Hepatocyte (in vitro differentiated cells): ENCODE measurements at regions not wholly inside any gene's neighbourhood (a gene's known extent, or its start where the extent isn't known, plus 50 kb on each side); places are given as distances from the start of the nearest gene placed in this dataset.

ENCODE experiments used
- DNase-seq: peaks from one replicate; pipeline ENCODE4 v3.0.0-alpha.2; 2016; ENCODE audit warnings: low spot score
- H2AFZ ChIP-seq: fragments of 200-600 bp; sonication (generic); 2 replicates; pipeline ENCODE4 v1.6.0; 2016; ENCODE audit warnings: antibody characterized with exemption, mild to moderate bottlenecking
- H3K27ac ChIP-seq: fragments of 200-600 bp; sonication (generic); 2 replicates; pipeline ENCODE4 v1.5.1; 2016; ENCODE audit warnings: mild to moderate bottlenecking
- H3K27me3 ChIP-seq: fragments of 200-600 bp; sonication (generic); 2 replicates; pipeline ENCODE4 v1.6.1; 2016
- H3K36me3 ChIP-seq: fragments of 200-600 bp; sonication (generic); replicated peaks from 2 replicates; pipeline ENCODE4 v1.5.1; 2016; ENCODE audit warnings: low read depth; ENCODE audit not compliant: insufficient read depth
- H3K4me1 ChIP-seq: fragments of 200-600 bp; sonication (generic); 2 replicates; pipeline ENCODE4 v1.5.1; 2016; ENCODE audit warnings: mild to moderate bottlenecking, moderate library complexity; ENCODE audit not compliant: insufficient read depth
- H3K4me2 ChIP-seq: fragments of 200-600 bp; sonication (generic); 2 replicates; pipeline ENCODE4 v1.6.0; 2016
- H3K4me3 ChIP-seq: fragments of 200-600 bp; sonication (generic); 2 replicates; pipeline ENCODE4 v1.5.1; 2016; ENCODE audit warnings: mild to moderate bottlenecking
- H3K79me2 ChIP-seq: fragments of 200-600 bp; sonication (generic); 2 replicates; pipeline ENCODE4 v1.6.0; 2017; ENCODE audit warnings: mild to moderate bottlenecking
- H3K9me2 ChIP-seq: fragments of 200-600 bp; sonication (generic); replicated peaks from 2 replicates; pipeline ENCODE4 v1.6.0; 2017; ENCODE audit warnings: mild to moderate bottlenecking; ENCODE audit not compliant: insufficient read depth
- H3K9me3 ChIP-seq: fragments of 200-600 bp; sonication (generic); 2 replicates; pipeline ENCODE4 v1.5.1; 2016; ENCODE audit warnings: low read depth, mild to moderate bottlenecking
- H4K20me1 ChIP-seq: fragments of 200-600 bp; sonication (generic); 2 replicates; pipeline ENCODE4 v1.6.0; 2016; ENCODE audit warnings: mild to moderate bottlenecking; ENCODE audit not compliant: insufficient read depth, poor library complexity, severe bottlenecking
- CTCF ChIP-seq: fragments of 200-600 bp; sonication (generic); IDR thresholded peaks from 2 replicates; pipeline ENCODE4 v1.5.1; 2016; ENCODE audit warnings: antibody characterized with exemption, mild to moderate bottlenecking; ENCODE audit not compliant: poor library complexity
- EZH2 ChIP-seq: fragments of 200-600 bp; sonication (generic); IDR thresholded peaks from 2 replicates; pipeline ENCODE4 v1.6.1; 2016; ENCODE audit warnings: antibody characterized with exemption, mild to moderate bottlenecking, borderline replicate concordance
- EZH2phosphoT487 ChIP-seq: fragments of 200-600 bp; sonication (generic); IDR thresholded peaks from one replicate; pipeline ENCODE4 v1.6.1; 2018; ENCODE audit warnings: antibody characterized with exemption, mild to moderate bottlenecking, low read depth, moderate library complexity; ENCODE audit not compliant: unreplicated experiment, severe bottlenecking
- WGBS: methylation state at CpG from one replicate; pipeline ENCODE4 v1.1.6; 2016; ENCODE audit warnings: low lambda C conversion rate; ENCODE audit errors: missing lambda C conversion rate; 5-methylcytosine and 5-hydroxymethylcytosine counted together

- Histone ChIP-seq H3K27ac (no peak overlapping the region), H3K4me3 (no peak overlapping the region), H3K9me3 (no peaks in the 10 kb centered on the region), H3K9me2 (no peaks in the 10 kb centered on the region), H3K4me2 (no peak overlapping the region), H3K79me2 (no peaks in the 10 kb centered on the region), H3K36me3 (no peaks in the 10 kb centered on the region), H4K20me1 (no peaks in the 10 kb centered on the region), H3K4me1 (peaks cover 5% of the 10 kb centered on the region), H3K27me3 (no peaks in the 10 kb centered on the region), H2AFZ (no peak overlapping the region)
- 89% methylated on average over 6 of the region's 6 CpGs for WGBS
- no peak for DNase-seq
- no peak for TF ChIP-seq EZH2
Measured at GRCh38 chr22:23497016-23497885, 82.8 kb downstream of the IGLL1 start.

GRCh38 chr22:23496445-23496833, 83.7 kb downstream of the IGLL1 start:
- no peaks in the 10 kb centered on the region for H3K9me3 ChIP-seq
- H3K36me3 ChIP-seq: no peaks in the 10 kb centered on the region
- no peaks in the 10 kb centered on the region for H3K79me2 ChIP-seq
- WGBS: 82% methylated on average over 3 of the region's 3 CpGs
- no peak overlapping the region for H3K4me3 ChIP-seq
- TF ChIP-seq CTCF (no peak), EZH2 (no peak), EZH2phosphoT487 (no peak)
- peaks cover 5% of the 10 kb centered on the region for H3K4me1 ChIP-seq
- no peak overlapping the region for H2AFZ ChIP-seq
- no peaks in the 10 kb centered on the region for H3K9me2 ChIP-seq
- H3K4me2 ChIP-seq: no peak overlapping the region
- H3K27ac ChIP-seq: no peak overlapping the region
- no peaks in the 10 kb centered on the region for H4K20me1 ChIP-seq
- DNase-seq: no peak
- no peaks in the 10 kb centered on the region for H3K27me3 ChIP-seq

GRCh38 chr22:23495614-23496444, 84.3 kb downstream of the IGLL1 start:
- Histone ChIP-seq H3K9me3 (no peaks in the 10 kb centered on the region), H3K27me3 (no peaks in the 10 kb centered on the region), H3K36me3 (no peaks in the 10 kb centered on the region), H3K79me2 (no peaks in the 10 kb centered on the region), H3K4me1 (peaks cover under 1% of the 10 kb centered on the region), H3K27ac (no peak overlapping the region), H3K9me2 (no peaks in the 10 kb centered on the region), H2AFZ (no peak overlapping the region), H4K20me1 (no peaks in the 10 kb centered on the region), H3K4me2 (no peak overlapping the region), H3K4me3 (no peak overlapping the region)
- TF ChIP-seq CTCF (no peak), EZH2phosphoT487 (no peak), EZH2 (no peak)
- no peak for DNase-seq
- WGBS: 67% methylated on average over 10 of the region's 10 CpGs

- Histone ChIP-seq H3K4me3 (no peak overlapping the region), H3K9me2 (no peaks in the 10 kb centered on the region), H3K4me2 (no peak overlapping the region), H3K27me3 (no peaks in the 10 kb centered on the region), H4K20me1 (no peaks in the 10 kb centered on the region), H3K36me3 (no peaks in the 10 kb centered on the region), H3K4me1 (no peaks in the 10 kb centered on the region), H3K27ac (no peak overlapping the region), H3K79me2 (no peaks in the 10 kb centered on the region), H3K9me3 (no peaks in the 10 kb centered on the region), H2AFZ (no peak overlapping the region)
- 94% methylated on average over 1 of the region's 1 CpG for WGBS
- TF ChIP-seq EZH2 (no peak), CTCF (no peak), EZH2phosphoT487 (no peak)
- DNase-seq: no peak
Measured at GRCh38 chr22:23494930-23495266, 85.2 kb downstream of the IGLL1 start.
